ENCODE measurements at regions not wholly inside any gene's neighbourhood (a gene's known extent, or its start where the extent isn't known, plus 50 kb on each side); places are given as distances from the start of the nearest gene placed in this dataset.

- TF ChIP-seq CTCF (IDR thresholded peaks at IDR 0.05), result no peak
- no peak for ATAC-seq (ENCODE audit: low FRiP score)
Measured at GRCh38 chr14:98198385-98198784, 1073.6 kb downstream of the BCL11B start.

GRCh38 chr14:98200601-98201000, 1071.4 kb downstream of the BCL11B start:
- DNase-seq (ENCODE audit: low spot score) (no peak), ATAC-seq (ENCODE audit: low FRiP score) (no peak)
- TF ChIP-seq CTCF (IDR thresholded peaks at IDR 0.05), result no peak

More at GRCh38 chr14:98198385-98198784, 1073.6 kb downstream of the BCL11B start:
- no peak for DNase-seq (ENCODE audit: low spot score)

GRCh38 chr14:98203421-98203820, 1068.6 kb downstream of the BCL11B start:
- DNase-seq (ENCODE audit: low spot score) (no peak), ATAC-seq (ENCODE audit: low FRiP score) (no peak)
- TF ChIP-seq CTCF (IDR thresholded peaks at IDR 0.05), result no peak

- no peak for TF ChIP-seq CTCF (IDR thresholded peaks at IDR 0.05)
- no peak for DNase-seq (ENCODE audit: low spot score)
- no peak for ATAC-seq (ENCODE audit: low FRiP score)
Measured at GRCh38 chr14:98204139-98204538, 1067.9 kb downstream of the BCL11B start.

- ATAC-seq (ENCODE audit: low FRiP score) (no peak), DNase-seq (ENCODE audit: low spot score) (no peak)
- no peak for TF ChIP-seq CTCF (IDR thresholded peaks at IDR 0.05)
Measured at GRCh38 chr14:98207415-98207814, 1064.6 kb downstream of the BCL11B start.

GRCh38 chr14:98208211-98208611, 1063.8 kb downstream of the BCL11B start:
- DNase-seq (ENCODE audit: low spot score), result no peak
- no peak for TF ChIP-seq CTCF (IDR thresholded peaks at IDR 0.05)
- no peak for ATAC-seq (ENCODE audit: low FRiP score)

GRCh38 chr14:98208943-98209342, 1063.1 kb downstream of the BCL11B start:
- DNase-seq (ENCODE audit: low spot score) (no peak), ATAC-seq (ENCODE audit: low FRiP score) (no peak)
- no peak for TF ChIP-seq CTCF (IDR thresholded peaks at IDR 0.05)

Measured in omental fat pad (tissue), 3 donors.